ENCODE measurements at regions not wholly inside any gene's neighbourhood (a gene's known extent, or its start where the extent isn't known, plus 50 kb on each side); places are given as distances from the start of the nearest gene placed in this dataset.

DNA sequence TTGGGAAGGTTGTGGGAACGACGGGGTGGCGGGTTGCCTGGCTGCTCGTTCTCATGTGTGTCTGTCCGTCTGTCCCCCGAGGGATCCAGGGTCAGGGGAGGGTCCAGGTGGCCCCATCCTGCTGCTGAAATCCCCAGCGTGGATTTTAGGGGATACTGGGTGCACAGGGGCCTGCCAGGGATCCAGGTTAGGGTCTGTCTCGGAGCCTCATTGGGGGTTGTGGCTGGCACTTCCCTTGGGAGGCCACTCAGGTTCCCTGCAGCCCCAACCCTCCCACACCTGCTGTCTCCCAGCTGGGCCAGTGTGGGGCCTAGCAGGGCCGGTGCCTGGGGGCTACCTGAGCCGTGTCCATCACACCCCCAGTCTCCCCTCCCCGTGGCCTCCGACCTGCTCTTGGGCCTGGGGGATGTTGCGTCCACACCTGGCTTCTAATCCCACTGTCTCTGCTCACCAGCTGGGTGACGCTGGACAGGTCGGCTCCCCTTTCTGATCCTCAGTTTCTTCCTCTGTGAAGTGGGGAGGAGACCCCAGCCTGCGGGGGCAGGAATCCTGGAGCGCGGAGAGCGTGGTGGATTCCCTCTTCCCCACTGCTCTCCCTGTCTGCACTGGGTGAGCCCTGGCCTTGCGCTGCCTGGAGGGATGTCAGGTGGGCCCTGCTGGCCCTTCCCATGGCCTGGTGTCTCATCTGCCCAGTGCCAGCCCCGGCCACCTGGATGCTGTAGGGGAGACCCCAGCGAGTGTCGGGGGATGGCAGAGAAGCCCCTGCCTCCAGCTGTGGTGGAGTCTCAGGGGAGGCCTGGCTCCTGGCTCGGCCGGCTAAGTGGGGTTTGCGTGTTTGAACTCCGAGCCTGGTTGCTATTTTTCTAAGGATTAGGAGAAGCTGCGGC, 81.6 kb downstream of the UNCX start:
- Histone ChIP-seq H3K4me1 (ENCODE audit: insufficient read depth, low read length) (no peaks in the 10 kb centered on the region), H3K27me3 (ENCODE audit: insufficient read depth, low read length, poor library complexity) (no peaks in the 10 kb centered on the region), H3K4me2 (ENCODE audit: insufficient read depth, low read length) (no peak overlapping the region), H3K9ac (ENCODE audit: low read depth, low read length) (no peak overlapping the region), H3K4me3 (ENCODE audit: low read depth in 1 of 2, low read length in 2 of 2) (no peak overlapping the region), H3K36me3 (ENCODE audit: insufficient read depth, low read length) (no peaks in the 10 kb centered on the region), H3K27ac (ENCODE audit: low read length) (no peak overlapping the region), H3K79me2 (ENCODE audit: insufficient read depth, low read length) (no peaks in the 10 kb centered on the region), H2AFZ (ENCODE audit: low read depth, low read length) (no peak overlapping the region), H3K9me3 (ENCODE audit: insufficient read depth, low read length, severe bottlenecking) (no peaks in the 10 kb centered on the region), H4K20me1 (ENCODE audit: insufficient read depth, low read length) (no peaks in the 10 kb centered on the region)
- ATAC-seq (ENCODE audit: insufficient read depth, low read depth) (no peak), DNase-seq (no peak)
- TF ChIP-seq, protein P1, sequence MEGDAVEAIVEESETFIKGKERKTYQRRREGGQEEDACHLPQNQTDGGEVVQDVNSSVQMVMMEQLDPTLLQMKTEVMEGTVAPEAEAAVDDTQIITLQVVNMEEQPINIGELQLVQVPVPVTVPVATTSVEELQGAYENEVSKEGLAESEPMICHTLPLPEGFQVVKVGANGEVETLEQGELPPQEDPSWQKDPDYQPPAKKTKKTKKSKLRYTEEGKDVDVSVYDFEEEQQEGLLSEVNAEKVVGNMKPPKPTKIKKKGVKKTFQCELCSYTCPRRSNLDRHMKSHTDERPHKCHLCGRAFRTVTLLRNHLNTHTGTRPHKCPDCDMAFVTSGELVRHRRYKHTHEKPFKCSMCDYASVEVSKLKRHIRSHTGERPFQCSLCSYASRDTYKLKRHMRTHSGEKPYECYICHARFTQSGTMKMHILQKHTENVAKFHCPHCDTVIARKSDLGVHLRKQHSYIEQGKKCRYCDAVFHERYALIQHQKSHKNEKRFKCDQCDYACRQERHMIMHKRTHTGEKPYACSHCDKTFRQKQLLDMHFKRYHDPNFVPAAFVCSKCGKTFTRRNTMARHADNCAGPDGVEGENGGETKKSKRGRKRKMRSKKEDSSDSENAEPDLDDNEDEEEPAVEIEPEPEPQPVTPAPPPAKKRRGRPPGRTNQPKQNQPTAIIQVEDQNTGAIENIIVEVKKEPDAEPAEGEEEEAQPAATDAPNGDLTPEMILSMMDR (IDR thresholded peaks at IDR 0.05; ENCODE audit: borderline replicate concordance, extremely low read depth, low read length, poor library complexity, severe bottlenecking) = no peak
- TF ChIP-seq EZH2 (IDR thresholded peaks at IDR 0.05; ENCODE audit: borderline replicate concordance, low read depth, low read length, severe bottlenecking) = no peak

DNA sequence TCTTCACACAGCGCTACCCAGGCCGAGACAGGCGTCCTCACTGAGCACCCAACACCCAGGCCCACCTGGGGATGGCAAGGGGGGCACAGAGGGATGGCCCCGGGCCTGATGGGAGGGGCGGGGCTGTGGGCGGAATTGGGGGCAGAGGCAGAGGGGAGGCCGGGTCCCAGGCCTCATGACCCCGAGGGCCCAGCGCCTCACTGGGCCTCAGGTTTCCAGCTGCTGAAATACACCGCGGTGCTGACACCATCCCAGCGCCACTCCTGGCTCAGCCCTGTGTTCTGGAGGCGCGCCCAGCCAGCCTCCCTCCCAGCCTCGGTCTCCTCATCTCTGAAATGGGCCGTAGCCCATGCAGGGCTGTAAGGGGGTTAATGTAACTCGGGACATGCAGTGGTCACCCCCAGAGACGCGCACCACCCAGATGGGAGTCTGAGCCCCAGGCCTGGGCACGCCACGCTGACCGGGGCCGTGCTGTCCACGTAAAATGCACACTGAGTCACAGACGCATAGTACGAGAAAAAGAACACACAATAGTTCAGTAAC, 82.3 kb downstream of the UNCX start:
- Histone ChIP-seq H3K27me3 (ENCODE audit: insufficient read depth, low read length, poor library complexity) (no peaks in the 10 kb centered on the region), H3K4me2 (ENCODE audit: insufficient read depth, low read length) (no peak overlapping the region), H4K20me1 (ENCODE audit: insufficient read depth, low read length) (no peaks in the 10 kb centered on the region), H2AFZ (ENCODE audit: low read depth, low read length) (no peak overlapping the region), H3K27ac (ENCODE audit: low read length) (no peak overlapping the region), H3K4me3 (ENCODE audit: low read depth in 1 of 2, low read length in 2 of 2) (no peak overlapping the region), H3K4me1 (ENCODE audit: insufficient read depth, low read length) (no peaks in the 10 kb centered on the region), H3K36me3 (ENCODE audit: insufficient read depth, low read length) (no peaks in the 10 kb centered on the region), H3K9ac (ENCODE audit: low read depth, low read length) (no peak overlapping the region), H3K9me3 (ENCODE audit: insufficient read depth, low read length, severe bottlenecking) (no peaks in the 10 kb centered on the region), H3K79me2 (ENCODE audit: insufficient read depth, low read length) (no peaks in the 10 kb centered on the region)
- no peak for TF ChIP-seq EZH2 (IDR thresholded peaks at IDR 0.05; ENCODE audit: borderline replicate concordance, low read depth, low read length, severe bottlenecking)
- TF ChIP-seq, protein P1 (IDR thresholded peaks at IDR 0.05; ENCODE audit: borderline replicate concordance, extremely low read depth, low read length, poor library complexity, severe bottlenecking) = no peak
- ATAC-seq (ENCODE audit: insufficient read depth, low read depth) = no peak
- no peak for DNase-seq

DNA sequence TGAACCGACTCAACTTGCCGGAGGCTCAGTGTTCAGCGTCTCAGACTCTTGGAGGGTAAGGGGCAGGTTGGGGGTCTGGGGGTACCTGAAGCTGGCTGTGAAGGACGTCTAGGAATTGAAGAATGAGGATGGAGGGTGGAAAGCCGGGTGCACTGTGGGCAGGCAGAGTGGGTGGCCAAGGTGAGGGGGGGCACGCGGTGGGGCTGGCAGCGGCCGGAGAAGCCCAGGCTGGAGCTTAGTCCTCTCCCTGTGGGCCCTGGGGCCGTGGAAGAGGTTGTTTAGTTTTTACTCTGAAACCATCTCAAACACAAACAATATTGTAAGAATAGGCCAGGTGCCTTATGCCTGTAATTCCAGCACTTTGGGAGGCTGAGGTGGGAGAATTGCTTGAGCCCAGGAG, 83.4 kb downstream of the UNCX start:
- H3K9ac ChIP-seq (ENCODE audit: low read depth, low read length) = no peak overlapping the region
- no peaks in the 10 kb centered on the region for H3K79me2 ChIP-seq (ENCODE audit: insufficient read depth, low read length)
- ATAC-seq (ENCODE audit: insufficient read depth, low read depth) (no peak), DNase-seq (no peak)
- H3K36me3 ChIP-seq (ENCODE audit: insufficient read depth, low read length) = no peaks in the 10 kb centered on the region
- no peaks in the 10 kb centered on the region for H4K20me1 ChIP-seq (ENCODE audit: insufficient read depth, low read length)
- no peak overlapping the region for H3K4me2 ChIP-seq (ENCODE audit: insufficient read depth, low read length)
- no peak overlapping the region for H3K27ac ChIP-seq (ENCODE audit: low read length)
- H3K4me3 ChIP-seq (ENCODE audit: low read depth in 1 of 2, low read length in 2 of 2) = no peak overlapping the region
- no peaks in the 10 kb centered on the region for H3K27me3 ChIP-seq (ENCODE audit: insufficient read depth, low read length, poor library complexity)
- TF ChIP-seq EZH2 (IDR thresholded peaks at IDR 0.05; ENCODE audit: borderline replicate concordance, low read depth, low read length, severe bottlenecking) = no peak
- TF ChIP-seq, protein P1 (IDR thresholded peaks at IDR 0.05; ENCODE audit: borderline replicate concordance, extremely low read depth, low read length, poor library complexity, severe bottlenecking) = no peak
- H3K4me1 ChIP-seq (ENCODE audit: insufficient read depth, low read length) = no peaks in the 10 kb centered on the region
- no peaks in the 10 kb centered on the region for H3K9me3 ChIP-seq (ENCODE audit: insufficient read depth, low read length, severe bottlenecking)
- no peak overlapping the region for H2AFZ ChIP-seq (ENCODE audit: low read depth, low read length)

Data from DND-41 (cell line).